ENCODE measurements at regions not wholly inside any gene's neighbourhood (a gene's known extent, or its start where the extent isn't known, plus 50 kb on each side); places are given as distances from the start of the nearest gene placed in this dataset.

DNA sequence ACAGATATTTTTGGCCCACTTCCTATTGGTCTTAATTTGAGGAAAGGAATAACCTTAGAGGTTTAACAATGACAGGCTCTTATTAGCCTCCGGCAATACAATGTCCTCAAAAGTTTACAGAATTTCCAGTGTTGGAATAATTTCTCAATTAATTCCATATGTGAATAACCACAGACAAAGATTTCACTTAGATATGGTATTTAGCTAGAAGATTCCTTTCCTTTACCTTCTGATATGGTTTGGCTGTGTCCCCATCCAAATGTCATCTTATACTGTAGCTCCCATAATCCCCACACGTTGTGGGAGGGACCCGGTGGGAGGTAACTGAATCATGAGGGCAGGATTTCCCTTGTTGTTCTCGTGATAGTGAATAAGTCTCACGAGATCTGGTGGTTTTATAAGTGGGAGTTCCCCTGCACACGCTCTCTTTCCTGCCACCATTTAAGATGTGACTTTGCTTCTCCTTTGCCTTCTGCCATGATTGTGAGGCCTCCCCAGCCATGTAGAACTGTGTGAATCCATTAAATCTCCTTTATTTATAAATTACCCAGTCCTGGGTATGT lies 54.9 kb upstream of the RGS7 start:
- ATAC-seq: no peak
- no peak overlapping the region for H3K27ac Mint-ChIP-seq
- no peak for DNase-seq
- peaks cover 0 to 5% of the 10 kb centered on the region in 2 donors for H3K9me3 Mint-ChIP-seq
- H3K4me1 Mint-ChIP-seq: no peaks in the 10 kb centered on the region
- peaks cover 26% of the 10 kb centered on the region for H3K27me3 Mint-ChIP-seq
- H3K4me3 Mint-ChIP-seq: no peak overlapping the region

DNA sequence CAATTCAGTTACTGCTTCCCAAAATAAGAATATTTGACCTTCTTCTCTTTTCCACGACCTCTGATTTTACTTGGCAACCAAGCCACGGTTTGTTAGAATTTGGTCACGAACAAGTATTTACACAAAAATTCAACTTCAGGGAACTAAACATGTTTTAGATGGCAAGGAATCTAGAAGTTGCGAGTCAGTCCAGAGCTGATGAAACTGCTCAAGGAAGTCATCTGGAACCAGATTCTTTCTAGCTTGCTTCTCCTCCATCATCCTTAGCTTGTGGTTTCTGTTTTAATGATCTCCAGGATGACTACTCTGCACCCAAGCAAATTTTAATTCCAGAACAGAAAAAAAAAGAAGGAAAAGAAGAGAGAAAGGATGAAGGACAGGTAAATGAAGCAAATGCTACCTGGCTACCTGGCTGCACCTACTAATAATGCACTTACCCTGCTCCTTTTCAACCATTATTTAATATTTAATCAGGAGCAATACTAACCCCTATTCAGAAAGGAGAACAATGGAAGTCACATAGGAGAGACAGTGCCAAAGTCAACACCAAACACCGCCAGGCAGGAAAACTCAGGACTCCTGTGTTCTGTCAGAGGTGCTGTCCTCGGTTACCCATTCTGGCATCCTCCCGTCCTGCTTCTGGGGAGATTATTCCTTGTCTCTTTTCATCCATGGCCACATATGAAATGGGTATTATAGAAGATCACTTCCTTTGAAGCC lies 54.2 kb upstream of the RGS7 start:
- no peak overlapping the region for H3K27ac Mint-ChIP-seq
- no peak for DNase-seq
- H3K9me3 Mint-ChIP-seq: peaks cover 0 to 5% of the 10 kb centered on the region in 2 donors
- H3K27me3 Mint-ChIP-seq: peaks cover 26% of the 10 kb centered on the region
- no peaks in the 10 kb centered on the region for H3K4me1 Mint-ChIP-seq
- no peak overlapping the region for H3K4me3 Mint-ChIP-seq
- ATAC-seq: no peak

DNA sequence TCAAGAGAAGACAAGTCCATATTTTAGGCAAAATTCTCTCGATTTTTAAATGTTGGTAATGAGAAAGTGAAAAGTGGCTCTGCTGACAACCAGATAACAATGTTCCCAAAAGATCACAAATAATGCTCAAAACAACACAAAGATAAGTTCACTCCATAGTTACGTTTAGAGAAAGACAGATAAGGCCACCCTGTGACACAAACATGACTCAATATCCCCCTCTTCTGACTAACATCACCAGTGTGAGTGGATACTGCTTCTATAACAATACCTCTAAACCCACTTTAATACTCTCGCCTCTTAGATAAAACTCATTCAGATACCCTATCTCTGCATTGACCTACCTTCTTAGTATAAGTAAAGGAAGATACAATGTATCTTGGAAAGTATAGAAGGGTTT lies 51.2 kb upstream of the RGS7 start:
- H3K4me1 Mint-ChIP-seq: no peaks in the 10 kb centered on the region

More for the DNA sequence above, 51.2 kb upstream of the RGS7 start:
- ATAC-seq (no peak), DNase-seq (no peak)
- peaks cover 0 to 5% of the 10 kb centered on the region in 2 donors for H3K9me3 Mint-ChIP-seq
- H3K4me3 Mint-ChIP-seq: no peak overlapping the region
- H3K27me3 Mint-ChIP-seq: peaks cover 18% of the 10 kb centered on the region
- no peak overlapping the region for H3K27ac Mint-ChIP-seq
